Cortex of kidney (tissue), 1 donor: ENCODE measurements at regions not wholly inside any gene's neighbourhood (a gene's known extent, or its start where the extent isn't known, plus 50 kb on each side); places are given as distances from the start of the nearest gene placed in this dataset.

Experiments
- DNase-seq: peaks from one replicate; lab custom pipeline; 2025; lab: John Stamatoyannopoulos, UW

DNA sequence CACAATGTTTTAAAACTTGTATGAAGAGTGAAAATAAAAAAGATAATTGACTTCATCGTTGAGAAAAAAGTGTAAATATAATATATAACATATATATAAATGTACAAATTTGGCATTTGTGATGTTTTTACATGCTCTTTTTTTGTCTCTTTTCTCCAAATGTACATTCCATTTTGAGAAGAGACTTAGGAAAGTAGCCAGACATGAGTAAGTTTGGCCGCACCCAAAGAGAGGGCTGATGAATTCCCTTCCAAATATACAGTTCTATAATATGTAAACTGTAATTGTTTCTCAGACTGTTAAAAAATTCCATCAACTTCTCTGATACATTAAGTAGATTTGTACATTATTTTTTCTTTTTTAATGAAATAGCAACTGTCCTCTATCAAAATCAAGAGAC, 193.2 kb upstream of the MAP3K1 start:
- no peak for DNase-seq

DNA sequence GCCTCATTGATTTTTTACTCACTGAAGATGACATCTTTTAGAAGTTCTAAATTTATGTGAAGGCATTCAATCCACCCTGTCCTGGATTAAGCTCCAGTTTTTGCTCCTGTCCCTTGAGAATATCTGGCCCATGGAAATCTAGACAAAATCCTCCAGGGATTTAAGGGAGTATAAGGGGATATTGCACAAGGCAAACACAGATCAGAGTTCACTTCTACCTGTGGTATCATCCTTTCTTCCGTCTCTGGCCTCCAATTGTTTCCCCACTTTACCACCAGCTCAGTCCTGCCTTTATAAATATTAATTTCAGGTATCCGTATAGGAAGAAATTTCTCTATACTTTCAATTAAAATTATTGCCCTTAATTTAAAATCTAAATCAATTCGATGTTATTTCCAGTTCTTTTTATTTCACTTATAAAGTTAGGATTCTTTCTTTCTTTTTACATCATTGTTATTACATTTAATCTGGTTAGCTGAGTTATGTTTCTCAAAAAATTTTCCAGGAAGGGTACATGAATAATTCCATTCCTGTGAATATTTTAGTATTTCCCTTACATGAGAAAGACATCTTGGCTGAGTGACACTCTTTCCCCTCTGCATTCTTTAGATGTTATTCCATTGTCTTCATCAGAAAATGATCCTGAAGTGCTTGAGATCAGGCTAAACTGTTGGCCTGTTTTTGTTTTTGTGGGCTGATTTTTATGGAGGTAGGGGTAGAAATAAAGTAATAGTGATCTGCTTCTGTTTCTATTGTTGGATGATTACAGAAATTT, 194.3 kb upstream of the MAP3K1 start:
- DNase-seq: no peak

DNA sequence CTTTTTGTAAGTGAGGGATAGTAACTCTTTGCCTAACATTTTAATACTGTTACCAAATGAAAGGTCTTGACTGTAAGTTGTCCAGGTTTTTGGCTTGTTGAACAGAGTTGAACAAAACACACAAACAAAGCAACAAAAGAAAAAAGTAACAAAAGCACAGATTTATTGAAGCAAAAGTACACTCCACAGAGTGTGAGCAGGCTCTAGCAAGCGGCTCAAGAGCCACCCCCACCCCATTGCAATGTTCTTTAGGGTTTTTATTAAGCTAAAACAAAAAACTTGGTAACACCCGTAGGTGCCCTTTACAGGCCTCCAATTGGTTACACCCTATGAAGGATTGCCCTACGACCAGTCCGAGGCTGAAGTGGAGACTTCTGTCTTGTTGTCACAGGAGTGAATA, 197.4 kb upstream of the MAP3K1 start:
- no peak for DNase-seq

DNA sequence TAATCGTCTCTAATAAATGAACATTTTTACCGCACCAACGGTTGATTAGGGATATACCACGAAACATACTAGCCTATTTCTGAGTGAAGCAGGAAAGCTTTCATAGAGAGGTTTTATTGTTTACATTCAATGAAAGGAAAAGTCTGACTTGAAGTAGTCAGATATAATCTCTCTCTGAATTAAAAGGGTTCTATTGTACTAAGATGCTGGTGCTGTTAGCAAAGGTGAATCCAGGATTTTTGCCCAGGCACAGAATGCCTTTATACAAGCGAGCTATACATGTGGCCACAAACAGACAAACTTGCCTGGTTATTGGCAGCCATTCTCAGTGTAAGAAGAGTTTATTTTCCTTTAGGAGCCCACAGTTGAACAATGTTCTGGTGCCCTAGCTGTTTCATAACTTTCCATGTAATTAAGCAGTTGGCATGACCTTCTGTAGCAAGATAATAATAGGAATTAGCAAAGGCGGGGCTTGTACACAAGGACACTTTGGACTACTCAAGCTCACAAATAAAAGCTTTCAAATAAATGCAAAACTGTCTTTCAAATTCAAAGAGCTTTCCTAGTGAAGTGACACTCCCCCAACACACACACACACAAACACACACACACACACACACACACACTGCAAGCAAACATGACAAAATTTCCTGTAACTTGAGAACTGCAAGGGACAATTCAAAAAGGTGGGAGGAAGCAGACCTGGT, 198.7 kb upstream of the MAP3K1 start:
- no peak for DNase-seq

DNA sequence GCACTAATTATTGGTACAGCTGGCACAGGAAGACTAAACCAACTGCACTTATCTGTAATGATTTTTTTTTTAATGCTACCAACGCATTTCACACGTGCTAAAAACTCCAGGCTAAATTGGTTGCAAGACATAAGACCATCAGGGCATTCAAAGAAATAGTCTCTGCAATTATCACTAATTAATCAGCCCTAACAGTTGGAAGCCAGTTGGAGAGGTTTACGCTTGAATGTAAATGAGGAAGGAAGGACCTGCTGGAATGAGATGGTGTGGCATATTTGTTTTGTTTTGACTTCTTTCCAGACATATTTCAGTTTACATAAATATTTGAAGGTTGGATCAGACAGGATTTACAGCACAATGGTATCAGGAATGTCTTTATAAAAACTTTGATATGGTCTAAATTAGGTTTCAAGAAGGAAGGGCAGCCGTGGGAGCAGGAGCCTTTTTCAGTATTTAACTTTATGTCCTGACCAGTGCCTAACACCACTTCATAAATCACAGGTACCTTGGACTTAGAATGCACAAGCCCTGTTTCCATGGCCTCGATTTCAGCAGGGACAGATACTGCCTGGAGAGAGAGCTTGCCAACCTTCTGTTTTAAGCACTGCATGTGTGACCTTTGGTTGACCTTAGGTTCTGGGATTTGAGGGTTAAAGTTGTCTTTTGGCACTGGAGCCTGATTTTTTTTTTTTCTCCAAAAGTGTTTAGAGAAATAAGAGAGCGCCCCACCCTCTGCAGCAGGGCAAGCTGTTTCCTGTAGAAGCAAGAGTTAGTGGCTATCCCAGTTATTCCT, 199.8 kb upstream of the MAP3K1 start:
- DNase-seq: no peak

DNA sequence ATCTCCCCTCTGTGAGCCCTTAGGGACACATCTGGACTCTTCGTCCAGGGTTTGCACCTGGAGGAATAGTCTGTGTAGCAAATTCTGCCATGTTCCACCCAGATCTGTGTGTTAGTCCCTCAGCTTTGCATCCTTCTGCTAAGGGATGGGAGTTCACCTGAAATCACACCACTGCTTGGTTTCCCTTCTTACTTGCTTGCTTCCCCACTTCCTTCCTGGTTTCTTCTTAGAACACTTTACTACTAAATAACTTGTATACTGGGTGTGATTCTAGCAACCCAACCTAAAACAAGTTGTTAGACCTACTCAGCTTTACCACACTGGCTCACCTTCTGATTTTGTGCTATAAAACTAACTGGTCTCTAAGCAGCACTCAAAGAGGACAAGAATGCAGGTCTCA, 202.6 kb upstream of the MAP3K1 start:
- DNase-seq: no peak

DNA sequence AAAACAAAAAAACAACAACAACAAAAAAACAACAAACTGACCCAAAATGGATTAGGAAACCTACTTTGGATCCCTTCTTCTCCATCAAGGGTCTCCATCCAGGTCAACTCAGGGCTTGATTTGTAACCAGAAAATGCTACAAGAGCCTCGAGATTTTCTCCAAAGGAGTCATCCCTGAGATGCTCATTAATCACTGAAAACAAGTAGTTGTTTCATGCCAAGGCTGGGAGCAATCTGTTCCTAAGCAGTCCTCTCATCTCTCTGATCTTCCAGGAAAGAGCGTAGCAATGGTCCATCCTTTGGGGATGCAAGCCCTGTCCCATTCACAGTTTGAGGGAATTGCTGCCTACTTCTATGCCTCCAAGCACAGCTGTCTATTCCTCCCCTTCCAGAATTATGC, 203.0 kb upstream of the MAP3K1 start:
- DNase-seq: no peak

DNA sequence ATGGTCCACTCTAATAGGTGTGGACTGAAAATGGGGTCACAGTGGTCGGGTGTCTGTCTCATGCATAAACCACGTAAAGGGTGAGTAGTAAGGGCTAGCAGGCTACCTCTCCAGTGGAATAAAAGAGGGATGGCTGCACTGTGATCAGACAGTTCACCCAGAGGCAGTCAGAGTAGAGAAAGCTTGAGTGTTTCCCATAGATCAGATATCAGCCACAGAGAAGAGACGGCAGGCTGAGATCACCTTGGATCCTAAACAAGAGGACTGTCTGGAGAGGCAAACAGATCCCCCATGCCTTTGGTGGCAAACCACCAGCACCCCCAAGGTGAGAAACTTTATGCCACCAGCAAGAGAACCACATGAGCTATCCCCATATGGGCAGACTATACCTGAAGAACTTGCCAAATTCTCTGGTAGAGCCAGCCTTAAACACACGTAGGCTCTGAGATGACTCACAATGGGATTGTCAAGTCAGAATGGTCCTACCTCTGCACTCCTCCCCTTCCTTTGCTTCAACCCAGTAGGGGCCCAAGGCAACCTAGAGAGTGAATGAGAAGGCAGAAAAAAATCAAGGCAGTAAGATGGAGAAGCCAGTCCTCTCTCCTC, 205.2 kb upstream of the MAP3K1 start:
- no peak for DNase-seq

DNA sequence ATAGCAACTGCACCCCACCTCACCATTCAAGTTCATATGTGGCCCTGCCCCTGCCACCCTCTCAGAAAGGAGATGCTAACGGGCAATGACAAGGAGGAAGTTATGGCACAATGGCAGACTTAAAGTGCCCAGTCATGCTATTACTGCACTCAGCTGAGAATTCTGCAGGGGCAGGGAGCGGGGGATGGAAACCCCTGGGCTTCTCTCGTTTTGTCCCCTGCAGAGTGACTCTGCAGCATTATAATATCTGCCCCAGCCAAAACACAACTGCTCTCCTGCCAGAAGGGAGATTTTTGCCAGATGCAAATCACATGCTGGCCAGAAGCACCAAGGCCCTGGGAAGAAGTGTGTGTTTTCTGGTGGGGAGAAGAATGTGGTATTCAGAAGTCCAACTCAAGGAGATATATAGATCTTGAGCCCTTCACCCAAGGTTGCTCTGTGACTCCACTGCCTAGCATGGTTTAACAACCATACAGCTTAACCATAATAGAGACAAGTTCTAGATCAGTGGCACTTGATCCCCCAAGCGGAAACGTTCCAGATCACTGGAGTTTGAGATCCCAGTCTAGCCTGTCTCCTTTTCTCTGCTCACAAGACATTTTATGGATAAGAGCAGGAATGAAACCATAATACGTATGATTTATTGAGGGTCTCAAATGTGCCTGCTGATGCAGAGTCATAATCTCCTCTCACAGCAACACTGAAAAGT, 207.0 kb upstream of the MAP3K1 start:
- DNase-seq: no peak

DNA sequence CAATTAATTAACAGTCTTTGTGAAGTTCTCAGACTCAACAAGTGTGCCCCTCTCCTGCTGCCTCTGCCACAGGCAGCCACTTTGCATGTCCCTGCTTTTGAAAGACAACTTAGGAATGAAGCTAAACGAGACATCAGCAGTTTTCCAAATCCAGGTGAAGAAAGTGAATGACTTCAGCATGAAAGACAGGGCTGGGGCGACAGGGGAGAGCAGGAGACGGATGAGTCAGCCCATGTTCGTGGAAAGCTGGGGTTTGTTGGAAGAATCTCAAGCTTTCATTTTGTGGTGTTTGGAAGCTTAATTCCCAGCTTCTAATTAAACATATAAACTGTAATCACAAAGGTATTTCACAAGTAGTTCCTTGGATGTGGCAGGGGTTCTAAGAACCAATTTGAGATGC, 207.8 kb upstream of the MAP3K1 start:
- DNase-seq: no peak

DNA sequence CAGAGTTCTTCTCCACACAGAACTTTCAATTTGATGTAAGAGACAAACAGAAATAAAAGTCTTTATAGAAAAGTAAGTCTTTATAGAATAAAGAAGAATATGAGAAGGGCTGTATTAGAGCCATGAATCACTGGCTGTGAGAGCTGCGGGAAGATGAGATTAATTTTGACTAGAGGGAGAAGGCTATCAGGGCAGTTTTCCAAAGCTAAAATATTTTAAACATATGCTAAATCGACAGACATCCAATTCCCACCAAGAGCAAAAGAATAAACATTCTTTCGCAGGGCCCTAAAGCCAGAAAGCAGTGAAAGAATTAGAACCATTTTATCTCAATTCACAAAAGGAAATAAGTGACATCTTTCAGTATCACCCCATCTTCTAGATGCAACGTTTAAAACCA, 208.3 kb upstream of the MAP3K1 start:
- DNase-seq: no peak

DNA sequence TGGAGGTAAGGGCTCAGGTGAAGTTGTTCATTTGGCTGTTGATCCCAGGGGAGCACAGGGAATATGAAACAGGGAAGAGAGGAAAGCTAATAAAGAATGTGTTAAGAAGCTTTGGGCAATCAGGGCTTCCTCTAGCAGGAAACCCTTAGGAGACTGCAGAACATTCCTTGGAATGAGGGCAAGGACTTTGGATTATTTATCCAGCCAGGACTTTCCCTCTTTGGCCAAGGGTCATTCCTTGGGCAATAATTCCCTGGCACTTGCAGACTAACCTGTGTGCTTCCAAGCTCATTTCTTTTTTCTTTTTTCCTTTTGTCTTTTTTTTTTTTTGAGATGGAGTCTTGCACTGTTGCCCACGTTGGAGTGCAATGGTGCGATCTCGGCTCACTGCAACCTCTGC, 209.2 kb upstream of the MAP3K1 start:
- DNase-seq: no peak

DNA sequence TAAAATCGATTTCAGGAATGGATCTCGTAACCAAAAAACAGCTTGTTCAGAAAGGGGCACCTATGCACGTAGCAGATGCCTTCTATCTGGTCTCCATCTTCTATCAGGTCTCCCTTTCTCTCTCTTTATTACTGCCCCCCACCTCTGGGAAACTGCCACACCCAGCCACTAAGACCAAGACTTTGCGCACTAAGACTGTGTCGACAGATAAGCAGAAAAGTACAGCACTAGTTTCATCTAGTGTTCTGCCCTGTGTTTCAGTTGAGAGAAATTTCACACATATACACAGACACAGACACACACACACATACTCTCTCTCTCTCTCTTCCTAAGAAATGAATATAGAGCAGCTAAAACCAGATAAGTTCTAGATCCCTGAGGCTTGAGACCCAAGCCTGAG, 210.1 kb upstream of the MAP3K1 start:
- no peak for DNase-seq

DNA sequence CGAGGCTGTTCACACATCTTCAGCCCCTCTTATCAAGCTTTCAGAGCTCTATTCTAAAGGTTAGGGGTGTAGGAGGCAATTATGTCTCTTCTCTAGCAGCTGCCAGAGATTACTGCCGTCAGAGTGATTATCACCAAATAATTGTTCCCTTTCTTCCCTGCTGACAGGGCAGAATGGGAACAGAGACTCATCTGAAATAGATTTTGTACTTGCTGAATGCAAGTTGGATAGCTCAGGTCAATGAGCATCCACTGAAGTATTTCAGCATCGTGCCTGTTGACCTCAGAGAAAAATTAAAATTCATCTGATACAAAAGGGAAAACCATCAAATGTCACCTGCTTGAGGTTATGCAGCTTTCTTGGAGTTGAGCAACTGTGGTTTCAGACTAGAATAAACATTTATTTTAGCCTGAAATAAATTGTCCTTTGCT, 213.7 kb upstream of the MAP3K1 start:
- DNase-seq: no peak

DNA sequence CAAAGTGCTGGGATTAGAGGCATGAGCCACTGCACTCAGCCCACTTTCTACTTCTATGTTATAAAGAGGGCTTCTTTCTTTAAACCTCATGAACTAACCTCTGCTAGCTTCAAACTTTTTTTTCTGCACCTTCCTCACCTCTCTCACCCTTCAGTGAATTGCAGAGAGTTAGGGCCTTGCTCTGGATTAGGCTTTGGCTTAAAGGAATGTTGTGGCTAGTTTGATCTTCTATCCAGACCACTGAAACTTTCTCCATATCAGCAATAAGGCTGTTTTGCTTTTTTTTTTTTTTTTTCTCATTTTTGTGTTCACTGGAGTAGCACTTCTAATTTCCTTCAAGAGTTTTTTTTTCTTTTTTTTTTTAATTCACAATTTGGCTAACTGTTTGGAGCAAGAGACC, 216.4 kb upstream of the MAP3K1 start:
- no peak for DNase-seq

DNA sequence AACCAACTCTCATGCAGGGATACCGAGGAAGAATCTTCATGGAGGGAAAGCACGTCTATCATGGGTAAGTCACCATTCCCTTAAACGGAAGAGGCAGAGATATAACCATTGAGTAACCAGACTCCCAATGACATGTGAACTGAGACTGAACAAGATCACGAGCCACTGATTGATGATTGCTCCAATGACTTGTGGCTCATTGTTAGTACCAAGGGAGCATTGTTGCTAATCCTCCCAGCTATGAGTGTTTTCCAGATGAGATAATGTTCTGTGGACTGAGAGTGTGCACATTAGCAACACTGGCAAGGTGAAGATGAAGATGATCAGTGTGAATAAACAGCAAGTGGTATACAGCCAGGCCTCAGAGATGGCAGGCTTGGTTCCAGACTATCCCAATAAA, 219.2 kb upstream of the MAP3K1 start:
- DNase-seq: no peak

DNA sequence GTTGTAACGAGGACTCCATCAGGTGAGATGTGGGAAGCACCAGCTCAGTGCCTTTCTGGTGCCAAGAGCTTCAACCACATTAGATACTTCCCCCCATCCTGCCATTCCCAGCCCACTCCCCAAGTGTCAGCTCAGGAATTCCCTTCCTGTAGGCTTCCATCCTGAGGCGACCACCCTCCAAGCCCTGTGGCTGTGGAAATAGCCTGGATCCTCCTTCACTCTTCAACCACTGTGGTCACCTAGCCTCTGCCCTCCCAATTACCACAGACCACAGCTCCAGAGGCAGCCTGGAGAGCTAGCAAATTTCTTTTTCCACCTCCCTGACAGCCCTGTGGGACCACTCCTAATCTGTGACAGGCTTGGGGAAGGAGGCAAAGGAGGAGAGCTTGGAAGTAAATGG, 219.8 kb upstream of the MAP3K1 start:
- DNase-seq: no peak

DNA sequence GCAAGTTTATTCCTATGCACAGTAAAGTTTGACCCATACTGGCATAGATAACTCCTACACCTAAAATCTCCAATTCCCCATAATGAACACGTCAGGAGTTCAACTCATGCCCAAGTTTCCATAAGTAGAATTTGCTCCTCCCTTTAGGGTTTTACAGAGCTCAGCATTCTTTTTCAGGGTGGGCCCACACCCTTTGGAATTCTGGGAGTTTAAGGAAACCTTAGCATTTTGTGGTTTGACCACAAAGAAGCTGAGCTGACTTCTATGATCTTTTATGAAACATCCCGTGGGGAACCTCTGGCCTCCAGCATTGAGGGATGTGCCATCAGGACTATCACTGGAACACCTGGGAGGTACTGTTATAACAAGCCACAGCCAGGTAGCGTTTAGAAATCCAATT, 220.6 kb upstream of the MAP3K1 start:
- DNase-seq: no peak

DNA sequence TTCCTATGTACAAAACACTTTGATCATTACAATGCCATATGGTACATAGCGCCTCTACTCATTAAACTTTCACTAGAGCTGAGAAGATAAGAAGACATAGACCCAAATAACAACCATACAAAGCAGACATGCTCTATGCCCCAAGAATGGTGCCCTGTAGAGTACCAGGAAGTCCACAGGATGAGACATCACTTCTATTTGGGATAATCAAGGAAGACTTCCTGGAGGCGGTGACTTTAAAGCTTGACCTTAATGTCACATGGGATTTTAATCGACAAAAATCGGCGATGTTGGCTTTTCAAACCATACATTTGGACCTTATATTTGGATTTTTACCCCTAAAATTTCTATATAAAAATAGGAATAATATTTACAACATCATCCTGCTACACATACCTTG, 224.3 kb upstream of the MAP3K1 start:
- DNase-seq: no peak

DNA sequence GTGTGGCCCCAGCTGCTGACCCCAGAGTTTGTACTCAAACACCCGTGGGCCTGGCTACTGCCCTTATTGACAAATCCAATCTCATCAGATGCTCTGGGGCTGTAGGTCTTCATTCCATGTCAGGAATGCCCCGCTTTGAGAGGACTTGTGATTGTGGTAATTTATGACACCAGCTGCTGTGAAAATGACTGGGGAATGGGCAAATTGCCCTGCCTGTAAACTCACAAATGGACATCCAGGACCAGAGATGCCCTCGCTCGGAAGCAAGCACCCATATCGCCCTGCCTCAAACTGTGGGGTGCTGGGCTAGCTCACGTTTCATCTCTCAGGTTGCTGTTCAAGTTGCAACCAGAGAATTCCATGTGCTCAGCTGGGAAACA, 225.9 kb upstream of the MAP3K1 start:
- DNase-seq: no peak

DNA sequence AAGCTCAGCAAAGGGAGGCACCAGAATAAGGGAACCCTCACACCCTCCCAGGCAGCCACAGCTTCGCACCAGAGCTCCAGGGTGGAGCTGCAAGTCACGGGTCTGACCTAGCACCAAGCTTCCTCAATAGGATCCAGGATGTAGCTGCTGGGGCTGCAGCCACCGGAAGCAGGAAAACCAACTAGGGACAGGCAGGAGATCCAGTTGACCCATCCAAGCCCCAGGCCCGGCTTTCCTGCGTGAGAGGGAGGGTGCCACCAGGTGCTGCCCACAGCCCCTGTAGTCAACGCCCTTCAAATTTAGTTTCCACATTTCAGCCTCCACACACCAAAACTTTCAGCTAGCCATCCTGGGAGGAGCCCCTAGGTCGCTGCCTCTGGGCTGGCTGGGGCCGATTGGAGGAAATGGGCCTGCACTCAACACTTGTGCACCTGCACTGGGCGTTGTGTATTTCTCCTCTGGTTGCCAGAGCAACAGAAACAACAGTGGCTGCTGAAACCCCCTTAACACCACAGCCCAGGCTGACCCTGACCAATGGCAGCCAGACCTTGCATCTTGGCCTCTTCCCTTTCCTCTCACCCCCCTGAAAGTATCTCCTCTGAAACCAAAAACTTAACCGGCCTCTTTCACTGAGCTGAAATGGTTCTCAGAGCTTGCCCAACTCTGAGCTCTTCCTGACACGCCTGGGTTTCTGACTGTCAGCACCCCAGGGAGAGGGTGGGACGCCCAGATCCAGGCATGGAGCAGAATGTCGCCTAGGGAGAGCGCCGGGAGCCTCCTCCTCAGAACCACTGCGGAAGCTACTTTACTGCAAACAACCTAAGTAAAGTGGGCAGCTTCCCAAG, 226.5 kb upstream of the MAP3K1 start:
- DNase-seq: no peak
